Right lobe of liver (tissue), 4 donors: ENCODE measurements at regions not wholly inside any gene's neighbourhood (a gene's known extent, or its start where the extent isn't known, plus 50 kb on each side); places are given as distances from the start of the nearest gene placed in this dataset.

Source experiments
- CTCF ChIP-seq, 4 donors: fragments of 200-600 bp in 3 of 4; fragments of 450-650 bp in 1 of 4; IDR thresholded peaks; one replicate each; pipeline versions ENCODE4 v1.5.1 to v1.8.0; 2016 to 2022; ENCODE audit warnings: antibody characterized with exemption in 4 of 4, mild to moderate bottlenecking in 2 of 4
- POLR2A ChIP-seq: fragments of 450-650 bp; IDR thresholded peaks from one replicate; pipeline ENCODE4 v1.6.1; 2017; ENCODE audit warnings: antibody characterized with exemption, mild to moderate bottlenecking
- donor health status: DM: no; HTN: no; CAD: no.
- donor health status: DM: no; HTN: no; CAD: no.
- donor health status: DM: no; HTN: yes; CAD: no.

- TF ChIP-seq POLR2A = no peak
- no peak for TF ChIP-seq CTCF (IDR thresholded peaks at IDR 0.05)
Observed at GRCh38 chr11:59284773-59285129, 72.0 kb upstream of the MPEG1 start.
